PC-9 (cell line): ENCODE measurements at regions not wholly inside any gene's neighbourhood (a gene's known extent, or its start where the extent isn't known, plus 50 kb on each side); places are given as distances from the start of the nearest gene placed in this dataset.

Experiments
- BruUV-seq: library from RNA; stranded (reverse); fragments of 400-500 nt; replicated peaks from 2 replicates; lab custom pipeline; 2021; lab: Mats Ljungman, UMichigan
- CTCF ChIA-PET: fragments of 300-600 bp; sonication (Branson Sonifier 250); formaldehyde crosslinking; loops from one replicate; lab custom pipeline; 2022; ENCODE audit warnings: antibody characterized with exemption; lab: Charles Lee
- POLR2A ChIA-PET: fragments of 300-600 bp; sonication (Branson Sonifier 250); formaldehyde crosslinking; loops from one replicate; lab custom pipeline; 2022; ENCODE audit warnings: antibody characterized with exemption; ENCODE audit not compliant: unreplicated experiment; lab: Charles Lee
- DNase-seq, 2 experiments: peaks; one replicate each; pipeline versions ENCODE4 v3.0.0 to v3.0.0-alpha.2; 2015 to 2022; ENCODE audit warnings: mixed read lengths in 1 of 2
- H2AFZ ChIP-seq: fragments of 200-600 bp; sonication (generic); 2 replicates; pipeline ENCODE4 v1.8.1; 2017; ENCODE audit warnings: antibody characterized with exemption
- H3F3A ChIP-seq: fragments of 200-600 bp; sonication (generic); 2 replicates; pipeline ENCODE4 v1.8.1; 2017; ENCODE audit warnings: antibody characterized with exemption, mild to moderate bottlenecking, low read depth; ENCODE audit not compliant: insufficient read depth
- H3K27ac ChIP-seq: fragments of 200-600 bp; sonication (generic); 2 replicates; pipeline ENCODE4 v1.6.1; 2016; ENCODE audit warnings: mixed run types
- H3K27me3 ChIP-seq: fragments of 200-600 bp; sonication (generic); 2 replicates; pipeline ENCODE4 v1.6.1; 2016; ENCODE audit warnings: low read depth, mixed run types; ENCODE audit not compliant: insufficient read depth
- H3K36me3 ChIP-seq: fragments of 200-600 bp; sonication (generic); 2 replicates; pipeline ENCODE4 v1.6.1; 2016; ENCODE audit warnings: low read depth, mixed run types
- H3K4me1 ChIP-seq: fragments of 200-600 bp; sonication (generic); replicated peaks from 2 replicates; pipeline ENCODE4 v1.6.1; 2016; ENCODE audit warnings: mixed run types; ENCODE audit not compliant: insufficient read depth
- H3K4me2 ChIP-seq: fragments of 200-600 bp; sonication (generic); 2 replicates; pipeline ENCODE4 v1.6.1; 2017; ENCODE audit warnings: mixed run types
- H3K4me3 ChIP-seq: fragments of 200-600 bp; sonication (generic); 2 replicates; pipeline ENCODE4 v1.6.1; 2016; ENCODE audit warnings: mixed run types
- H3K79me2 ChIP-seq: fragments of 200-600 bp; sonication (generic); 2 replicates; pipeline ENCODE4 v1.6.1; 2017; ENCODE audit warnings: low read depth, mixed run types
- H3K9me2 ChIP-seq: fragments of 200-600 bp; sonication (generic); 2 replicates; pipeline ENCODE4 v1.8.1; 2017; ENCODE audit warnings: mild to moderate bottlenecking; ENCODE audit not compliant: insufficient read depth
- H3K9me3 ChIP-seq: fragments of 200-600 bp; sonication (generic); 2 replicates; pipeline ENCODE4 v1.8.1; 2016; ENCODE audit warnings: low read depth; ENCODE audit not compliant: insufficient read depth
- H4K20me1 ChIP-seq: fragments of 200-600 bp; sonication (generic); 2 replicates; pipeline ENCODE4 v1.8.1; 2017; ENCODE audit not compliant: insufficient read depth
- CTCF ChIP-seq: fragments of 200-600 bp; sonication (generic); conservative IDR thresholded peaks from 2 replicates; pipeline ENCODE4 v1.6.1; 2017; ENCODE audit warnings: mixed run types, antibody characterized with exemption, mild to moderate bottlenecking, moderate library complexity
- EZH2 ChIP-seq: fragments of 200-600 bp; sonication (generic); IDR thresholded peaks from 2 replicates; pipeline ENCODE4 v1.8.0; 2017; ENCODE audit warnings: antibody characterized with exemption, low read depth
- intact Hi-C: fragments of 100-400 bp; cut with micrococcal nuclease; formaldehyde crosslinking; loops from one replicate; pipeline ENCODE4 v1.10.0; 2022; ENCODE audit not compliant: unreplicated experiment

GRCh38 chr3:61352306-61352705 is 101.1 kb upstream of the FHIT start:
- intact Hi-C loops, result no loop called here
- no peaks in the 10 kb centered on the region for H3K9me3 ChIP-seq
- H3F3A ChIP-seq, result no peaks in the 10 kb centered on the region
- H3K79me2 ChIP-seq, result no peaks in the 10 kb centered on the region
- no peak overlapping the region for H2AFZ ChIP-seq
- no peaks in the 10 kb centered on the region for H3K4me1 ChIP-seq
- no peak overlapping the region for H3K27ac ChIP-seq
- no peaks in the 10 kb centered on the region for H4K20me1 ChIP-seq
- no peak overlapping the region for H3K4me3 ChIP-seq
- no peak for DNase-seq
- no peaks in the 10 kb centered on the region for H3K27me3 ChIP-seq
- TF ChIP-seq CTCF (no peak), EZH2 (no peak)
- no TSS peak for BruUV-seq
- POLR2A ChIA-PET, result no interaction called here
- no peaks in the 10 kb centered on the region for H3K36me3 ChIP-seq
- no peaks in the 10 kb centered on the region for H3K9me2 ChIP-seq
- CTCF ChIA-PET, result no interaction called here
- H3K4me2 ChIP-seq, result no peak overlapping the region

GRCh38 chr3:61353382-61353781 is 102.1 kb upstream of the FHIT start:
- Histone ChIP-seq H3F3A (no peaks in the 10 kb centered on the region), H3K4me3 (no peak overlapping the region), H3K9me2 (no peaks in the 10 kb centered on the region), H4K20me1 (no peaks in the 10 kb centered on the region), H3K79me2 (no peaks in the 10 kb centered on the region), H3K27me3 (no peaks in the 10 kb centered on the region), H3K4me1 (no peaks in the 10 kb centered on the region), H3K36me3 (no peaks in the 10 kb centered on the region), H3K4me2 (no peak overlapping the region), H3K27ac (no peak overlapping the region), H2AFZ (no peak overlapping the region), H3K9me3 (no peaks in the 10 kb centered on the region)
- no TSS peak for BruUV-seq
- intact Hi-C loops, result no loop called here
- no peak for TF ChIP-seq CTCF
- ChIA-PET CTCF (no interaction called here), POLR2A (no interaction called here)
- DNase-seq, result no peak

- BruUV-seq, result no TSS peak
- Histone ChIP-seq H3F3A (no peaks in the 10 kb centered on the region), H3K79me2 (no peaks in the 10 kb centered on the region), H3K27ac (no peak overlapping the region), H3K27me3 (no peaks in the 10 kb centered on the region), H3K4me2 (no peak overlapping the region), H3K9me2 (no peaks in the 10 kb centered on the region), H2AFZ (no peak overlapping the region), H4K20me1 (no peaks in the 10 kb centered on the region), H3K9me3 (no peaks in the 10 kb centered on the region), H3K36me3 (no peaks in the 10 kb centered on the region), H3K4me1 (no peaks in the 10 kb centered on the region), H3K4me3 (no peak overlapping the region)
- ChIA-PET POLR2A (no interaction called here), CTCF (interaction anchor here (0.6 kb wide), 1 partner anchor 135 kb away, joined by 3 read pairs; no protein-coding TSS in a partner anchor)
- intact Hi-C loops, result no loop called here
- TF ChIP-seq EZH2 (no peak), CTCF (no peak)
- no peak for DNase-seq
Measured at GRCh38 chr3:61354604-61355003, 103.4 kb upstream of the FHIT start.
